OCI-LY7 (cell line): ENCODE measurements at regions not wholly inside any gene's neighbourhood (a gene's known extent, or its start where the extent isn't known, plus 50 kb on each side); places are given as distances from the start of the nearest gene placed in this dataset.

ENCODE experiments used
- BruUV-seq: library from RNA; stranded (reverse); fragments of 400-500 nt; replicated peaks from 2 replicates; lab custom pipeline; 2021; lab: Mats Ljungman, UMichigan
- CTCF ChIA-PET: fragments of 300-600 bp; sonication (Branson Sonifier 250); formaldehyde crosslinking; loops from one replicate; lab custom pipeline; 2022; ENCODE audit warnings: antibody characterized with exemption; ENCODE audit not compliant: unreplicated experiment; lab: Charles Lee
- POLR2A ChIA-PET: fragments of 300-600 bp; sonication (Branson Sonifier 250); formaldehyde crosslinking; loops from one replicate; lab custom pipeline; 2022; ENCODE audit warnings: antibody characterized with exemption; lab: Charles Lee
- DNase-seq: peaks from one replicate; pipeline ENCODE4 v3.0.0-alpha.2; 2015; ENCODE audit warnings: low spot score
- H2AFZ ChIP-seq: fragments of 200-600 bp; sonication (generic), shearing (Covaris generic); 2 replicates; pipeline ENCODE4 v1.6.1; 2014; ENCODE audit warnings: mild to moderate bottlenecking, antibody characterized with exemption, low read length, moderate library complexity
- H3K27ac ChIP-seq: fragments of 200-600 bp; sonication (generic); 2 replicates; pipeline ENCODE4 v1.5.1; 2014; ENCODE audit warnings: mixed run types, low read depth, mild to moderate bottlenecking, moderate library complexity, low read length, inconsistent platforms; ENCODE audit not compliant: poor library complexity, severe bottlenecking
- H3K36me3 ChIP-seq: fragments of 200-600 bp; sonication (generic); 2 replicates; pipeline ENCODE4 v1.6.1; 2014; ENCODE audit warnings: mild to moderate bottlenecking, antibody characterized with exemption, low read length, moderate library complexity, mixed read lengths; ENCODE audit not compliant: insufficient read depth
- H3K4me1 ChIP-seq: fragments of 200-600 bp; sonication (generic); 2 replicates; pipeline ENCODE4 v1.5.1; 2014; ENCODE audit warnings: mild to moderate bottlenecking, low read length; ENCODE audit not compliant: insufficient read depth, poor library complexity, severe bottlenecking
- H3K4me2 ChIP-seq: fragments of 200-600 bp; sonication (generic); 2 replicates; pipeline ENCODE4 v1.6.1; 2014; ENCODE audit warnings: mild to moderate bottlenecking, low read length
- H3K4me3 ChIP-seq: fragments of 200-600 bp; sonication (generic); 2 replicates; pipeline ENCODE4 v1.5.1; 2014; ENCODE audit warnings: mild to moderate bottlenecking, low read depth, low read length; ENCODE audit not compliant: poor library complexity, severe bottlenecking
- H3K79me2 ChIP-seq: fragments of 200-600 bp; sonication (generic); 2 replicates; pipeline ENCODE4 v1.6.1; 2016; ENCODE audit warnings: low read depth, mild to moderate bottlenecking, low read length, moderate library complexity, mixed read lengths; ENCODE audit not compliant: insufficient read depth
- H3K9me2 ChIP-seq: fragments of 200-600 bp; sonication (generic); 2 replicates; pipeline ENCODE4 v1.6.1; 2016; ENCODE audit warnings: mild to moderate bottlenecking, low read length, mixed read lengths; ENCODE audit not compliant: insufficient read depth
- H3K9me3 ChIP-seq: fragments of 200-600 bp; sonication (generic); 2 replicates; pipeline ENCODE4 v1.6.1; 2014; ENCODE audit warnings: mild to moderate bottlenecking, mixed run types, low read length, mixed read lengths
- H4K20me1 ChIP-seq: fragments of 200-600 bp; sonication (generic); 2 replicates; pipeline ENCODE4 v1.6.1; 2014; ENCODE audit warnings: mild to moderate bottlenecking, antibody characterized with exemption, low read length, moderate library complexity, mixed read lengths; ENCODE audit not compliant: insufficient read depth
- CTCF ChIP-seq: fragments of 200-600 bp; sonication (generic); conservative IDR thresholded peaks from 2 replicates; pipeline ENCODE4 v1.5.1; 2014; ENCODE audit warnings: mild to moderate bottlenecking, antibody characterized with exemption, low read length, moderate library complexity, mixed read lengths
- EZH2phosphoT487 ChIP-seq: fragments of 200-600 bp; sonication (generic); IDR thresholded peaks from 2 replicates; pipeline ENCODE4 v1.6.1; 2018; ENCODE audit warnings: low read depth, borderline replicate concordance, mild to moderate bottlenecking, mixed run types, antibody characterized with exemption, low read length, moderate library complexity, mixed read lengths
- intact Hi-C: fragments of 100-400 bp; cut with micrococcal nuclease; formaldehyde crosslinking; loops from one replicate; pipeline ENCODE4 v1.10.0; 2022; ENCODE audit not compliant: unreplicated experiment

DNA sequence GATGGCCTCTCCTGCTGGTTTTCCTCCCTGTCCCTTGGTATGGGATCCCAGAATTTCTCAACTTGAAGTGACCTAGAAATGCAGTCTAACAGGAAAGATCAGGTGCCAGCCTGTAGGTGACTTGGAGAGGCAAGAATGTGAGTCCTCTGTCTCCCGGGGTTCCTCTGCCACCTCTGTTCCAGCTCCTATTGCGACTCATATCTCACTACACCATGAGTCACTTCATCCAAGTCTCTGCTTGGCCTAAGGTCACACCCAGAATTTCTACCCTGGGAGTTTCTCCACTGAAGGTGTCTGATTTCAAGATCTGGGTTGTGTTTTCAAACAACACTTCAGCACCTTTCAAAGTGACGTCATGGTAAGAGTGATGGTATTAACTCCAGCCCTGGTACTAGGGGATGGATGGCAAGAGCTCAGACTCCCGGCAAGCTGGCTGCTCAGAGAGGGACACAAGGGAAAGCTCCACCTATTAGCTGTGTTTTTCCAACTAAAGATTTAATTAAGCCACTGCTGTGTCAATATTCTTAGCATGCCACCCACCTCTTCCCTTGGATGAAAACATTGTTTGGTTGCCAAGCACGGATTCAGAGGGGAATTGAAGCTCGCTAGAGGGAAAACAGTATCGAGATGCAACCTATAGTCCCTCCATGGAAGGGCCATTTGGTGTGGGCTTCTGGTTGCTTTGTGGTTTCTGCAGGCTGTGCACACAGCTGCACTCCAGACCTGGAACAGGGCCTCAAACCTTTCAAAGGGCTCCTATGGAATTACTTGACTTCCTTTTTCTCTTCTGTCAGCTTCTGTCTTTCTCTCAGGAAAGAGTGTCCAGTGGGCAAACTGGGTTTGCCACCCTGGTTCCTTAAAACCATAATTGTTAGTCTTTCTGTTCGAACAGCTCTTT, 205.7 kb downstream of the GAS1 start:
- Histone ChIP-seq H3K9me3 (no peaks in the 10 kb centered on the region), H3K79me2 (no peaks in the 10 kb centered on the region), H3K4me1 (no peaks in the 10 kb centered on the region), H3K4me3 (no peak overlapping the region), H4K20me1 (no peaks in the 10 kb centered on the region), H3K27ac (no peak overlapping the region), H2AFZ (no peak overlapping the region), H3K4me2 (no peak overlapping the region), H3K9me2 (no peaks in the 10 kb centered on the region), H3K36me3 (no peaks in the 10 kb centered on the region)
- ChIA-PET CTCF (no interaction called here), POLR2A (no interaction called here)
- TF ChIP-seq EZH2phosphoT487 (no peak), CTCF (no peak)
- BruUV-seq: no TSS peak
- intact Hi-C loops: no loop called here
- no peak for DNase-seq

GRCh38 chr9:86735772-86736458, 211.4 kb downstream of the GAS1 start:
- TF ChIP-seq EZH2phosphoT487 (no peak), CTCF (no peak)
- Histone ChIP-seq H3K4me1 (no peaks in the 10 kb centered on the region), H3K9me2 (no peaks in the 10 kb centered on the region), H3K79me2 (no peaks in the 10 kb centered on the region), H4K20me1 (no peaks in the 10 kb centered on the region), H3K4me3 (no peak overlapping the region), H3K9me3 (no peaks in the 10 kb centered on the region), H2AFZ (no peak overlapping the region), H3K36me3 (no peaks in the 10 kb centered on the region), H3K27ac (no peak overlapping the region), H3K4me2 (no peak overlapping the region)
- BruUV-seq: no TSS peak
- intact Hi-C loops: no loop called here
- ChIA-PET CTCF (no interaction called here), POLR2A (no interaction called here)
- DNase-seq: no peak

DNA sequence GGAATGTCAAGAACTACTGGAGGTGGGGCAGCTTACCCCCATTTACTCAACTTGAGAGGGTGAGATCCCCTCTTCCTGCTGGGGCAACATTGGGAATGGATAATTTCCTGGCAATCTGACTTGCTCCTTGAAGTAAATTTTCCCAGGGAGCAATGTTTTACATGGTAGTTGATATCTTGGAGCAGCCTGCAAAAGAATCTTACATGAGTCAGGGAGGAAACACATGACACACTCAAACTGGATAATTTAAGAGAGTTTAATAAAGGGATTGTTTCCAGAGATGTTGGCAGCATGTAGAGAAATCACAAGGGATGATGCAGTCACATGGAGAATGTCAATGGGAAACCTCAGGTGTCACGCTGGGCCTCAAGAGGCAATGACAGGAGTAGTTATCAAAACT, 212.5 kb downstream of the GAS1 start:
- H4K20me1 ChIP-seq: no peaks in the 10 kb centered on the region
- intact Hi-C loops: no loop called here
- no peak overlapping the region for H2AFZ ChIP-seq
- H3K9me3 ChIP-seq: no peaks in the 10 kb centered on the region
- H3K27ac ChIP-seq: no peak overlapping the region
- no peak for DNase-seq
- H3K4me1 ChIP-seq: no peaks in the 10 kb centered on the region
- ChIA-PET POLR2A (no interaction called here), CTCF (interaction anchor here (0.6 kb wide), 1 partner anchor 258 kb away, joined by 3 read pairs; no protein-coding TSS in a partner anchor)
- no peak overlapping the region for H3K4me3 ChIP-seq
- no TSS peak for BruUV-seq
- TF ChIP-seq CTCF (no peak), EZH2phosphoT487 (no peak)
- H3K9me2 ChIP-seq: no peaks in the 10 kb centered on the region
- no peaks in the 10 kb centered on the region for H3K79me2 ChIP-seq
- no peak overlapping the region for H3K4me2 ChIP-seq
- no peaks in the 10 kb centered on the region for H3K36me3 ChIP-seq
